H1 (cell line): ENCODE measurements at regions not wholly inside any gene's neighbourhood (a gene's known extent, or its start where the extent isn't known, plus 50 kb on each side); places are given as distances from the start of the nearest gene placed in this dataset.

Source experiments
- CTCF ChIA-PET: fragments of 300-600 bp; sonication (Branson Sonifier 250); formaldehyde crosslinking; loops from one replicate; lab custom pipeline; 2021; ENCODE audit not compliant: partially characterized antibody; lab: Charles Lee
- POLR2A ChIA-PET: fragments of 300-600 bp; sonication (Branson Sonifier 250); formaldehyde crosslinking; loops from one replicate; lab custom pipeline; 2021; ENCODE audit warnings: inconsistent platforms; ENCODE audit not compliant: partially characterized antibody; lab: Charles Lee
- DNase-seq, 2 experiments: peaks; one replicate each; pipeline versions ENCODE4 v3.0.0 to v3.0.0-alpha.2; 2010 to 2022; ENCODE audit warnings: low spot score in 2 of 2, low read depth in 1 of 2, mixed read lengths in 1 of 2
- FAIRE-seq: peaks from 2 replicates; lab custom pipeline; 2011; peaks lifted over from hg19 to GRCh38; lab: Jason Lieb, UNC
- H2AFZ ChIP-seq: 2 replicates; pipeline ENCODE4 v1.8.1; 2012; ENCODE audit warnings: low read length, inconsistent platforms
- H2AK5ac ChIP-seq: 2 replicates; pipeline ENCODE4 v1.6.1; 2013; ENCODE audit warnings: low read depth, low read length
- H2BK120ac ChIP-seq: replicated peaks from 2 replicates; pipeline ENCODE3; 2013; ENCODE audit warnings: low read depth, low read length, inconsistent platforms
- H2BK12ac ChIP-seq: 2 replicates; pipeline ENCODE4 v1.6.1; 2013; ENCODE audit warnings: low read depth, low read length
- H2BK15ac ChIP-seq: 2 replicates; pipeline ENCODE4 v1.6.1; 2013; ENCODE audit warnings: low read length
- H2BK20ac ChIP-seq: 2 replicates; pipeline ENCODE4 v1.6.1; 2013; ENCODE audit warnings: low read length
- H2BK5ac ChIP-seq: 2 replicates; pipeline ENCODE4 v1.6.1; 2013; ENCODE audit warnings: low read depth, low read length
- H3K14ac ChIP-seq: 2 replicates; pipeline ENCODE4 v1.6.1; 2013; ENCODE audit warnings: inconsistent platforms; ENCODE audit not compliant: insufficient read length
- H3K18ac ChIP-seq: 2 replicates; pipeline ENCODE4 v1.6.1; 2013; ENCODE audit warnings: low read length; ENCODE audit errors: extremely low read depth
- H3K23ac ChIP-seq: 2 replicates; pipeline ENCODE4 v1.6.1; 2013; ENCODE audit warnings: inconsistent platforms; ENCODE audit not compliant: insufficient read length
- H3K23me2 ChIP-seq: 2 replicates; pipeline ENCODE4 v1.6.1; 2013; ENCODE audit warnings: low read depth, low read length
- H3K27ac ChIP-seq: 2 replicates; pipeline ENCODE4 v1.6.1; 2011; ENCODE audit warnings: low read depth, low read length, inconsistent platforms
- H3K27me3 ChIP-seq, 4 experiments: replicated peaks in 1 of 4; 1 replicate in 1 of 4; 2 replicates in 3 of 4; pipeline versions ENCODE4 v1.6.1 to v1.8.1; 2011 to 2013; ENCODE audit warnings: low read length in 3 of 4, mild to moderate bottlenecking in 3 of 4, inconsistent platforms in 2 of 4, mixed read lengths in 2 of 4, moderate library complexity in 1 of 4; ENCODE audit not compliant: control insufficient read depth in 3 of 4, insufficient read depth in 3 of 4; ENCODE audit errors: extremely low read depth in 1 of 4
- H3K36me3 ChIP-seq, 4 experiments: 2 replicates each; pipeline versions ENCODE4 v1.6.1 to v1.8.1; 2011 to 2013; ENCODE audit warnings: mild to moderate bottlenecking in 4 of 4, low read length in 3 of 4, moderate library complexity in 2 of 4, control low read depth in 1 of 4, inconsistent platforms in 1 of 4; ENCODE audit not compliant: insufficient read depth in 4 of 4, control insufficient read depth in 2 of 4
- H3K4ac ChIP-seq: replicated peaks from 2 replicates; pipeline ENCODE3; 2013; ENCODE audit warnings: low read length, low read depth, mixed read lengths, inconsistent platforms; ENCODE audit not compliant: insufficient read length
- H3K4me1 ChIP-seq, 4 experiments: replicated peaks in 1 of 4; 1 replicate in 1 of 4; 2 replicates in 3 of 4; pipeline versions ENCODE4 v1.6.1 to v1.8.1; 2011 to 2013; ENCODE audit warnings: low read length in 3 of 4, inconsistent platforms in 2 of 4, mixed read lengths in 1 of 4; ENCODE audit not compliant: insufficient read depth in 4 of 4, control insufficient read depth in 3 of 4
- H3K4me2 ChIP-seq, 2 experiments: 2 replicates each; pipeline versions ENCODE4 v1.6.1 to v1.8.1; 2011 to 2013; ENCODE audit warnings: low read depth in 2 of 2, low read length in 2 of 2, control low read depth in 1 of 2, inconsistent platforms in 1 of 2, mild to moderate bottlenecking in 1 of 2; ENCODE audit not compliant: insufficient read depth in 1 of 2
- H3K4me3 ChIP-seq, 4 experiments: fragments of 200-600, 300-600 bp in 1 of 4; sonication (generic), shearing (Covaris generic), sonication (Bioruptor Twin) in 1 of 4; 2 replicates each; pipeline versions ENCODE4 v1.5.1 to v1.8.1; 2011 to 2016; ENCODE audit warnings: low read length in 4 of 4, low read depth in 3 of 4, control low read depth in 2 of 4, inconsistent platforms in 2 of 4, mild to moderate bottlenecking in 2 of 4, mixed read lengths in 1 of 4, moderate library complexity in 1 of 4; ENCODE audit not compliant: insufficient read depth in 2 of 4; ENCODE audit errors: extremely low read depth in 1 of 4
- H3K56ac ChIP-seq: replicated peaks from 2 replicates; pipeline ENCODE3; 2013; ENCODE audit warnings: low read depth, mild to moderate bottlenecking, mixed read lengths, low read length, inconsistent platforms; ENCODE audit not compliant: insufficient read length
- H3K79me1 ChIP-seq: 2 replicates; pipeline ENCODE4 v1.6.1; 2013; ENCODE audit warnings: low read depth, low read length, control low read depth
- H3K79me2 ChIP-seq, 2 experiments: 2 replicates each; pipeline versions ENCODE4 v1.6.1 to v1.8.1; 2012 to 2013; ENCODE audit warnings: low read length in 2 of 2, mild to moderate bottlenecking in 2 of 2, inconsistent platforms in 1 of 2; ENCODE audit not compliant: insufficient read depth in 2 of 2, control insufficient read depth in 1 of 2
- H3K9ac ChIP-seq, 4 experiments: replicated peaks in 1 of 4; 1 replicate in 1 of 4; 2 replicates in 3 of 4; pipeline versions ENCODE4 v1.6.1 to v1.8.1; 2011 to 2013; ENCODE audit warnings: low read depth in 3 of 4, low read length in 3 of 4, control low read depth in 2 of 4, mild to moderate bottlenecking in 2 of 4, moderate library complexity in 2 of 4, inconsistent platforms in 1 of 4; ENCODE audit errors: extremely low read depth in 1 of 4
- H3K9me3 ChIP-seq, 2 experiments: 2 replicates each; pipeline versions ENCODE4 v1.6.1 to v1.8.1; 2012 to 2013; ENCODE audit warnings: mild to moderate bottlenecking in 2 of 2, moderate library complexity in 2 of 2, control low read depth in 1 of 2, inconsistent platforms in 1 of 2, low read depth in 1 of 2, low read length in 1 of 2, mixed read lengths in 1 of 2; ENCODE audit not compliant: insufficient read depth in 2 of 2
- H4K20me1 ChIP-seq, 2 experiments: replicated peaks in 1 of 2; 2 replicates each; pipeline versions ENCODE3 to v1.8.1; 2011 to 2013; ENCODE audit warnings: inconsistent platforms in 2 of 2, low read length in 2 of 2, mild to moderate bottlenecking in 1 of 2; ENCODE audit not compliant: insufficient read depth in 2 of 2, control insufficient read depth in 1 of 2
- H4K5ac ChIP-seq: 2 replicates; pipeline ENCODE4 v1.6.1; 2013; ENCODE audit warnings: low read length, low read depth, mixed read lengths, inconsistent platforms; ENCODE audit not compliant: insufficient read length
- H4K8ac ChIP-seq: 2 replicates; pipeline ENCODE4 v1.8.0; 2013; ENCODE audit warnings: mild to moderate bottlenecking, moderate library complexity, low read length, inconsistent platforms; ENCODE audit not compliant: insufficient read depth; ENCODE audit errors: extremely low read depth
- H4K91ac ChIP-seq: replicated peaks from 2 replicates; pipeline ENCODE3; 2013; ENCODE audit warnings: low read length, mixed read lengths, inconsistent platforms; ENCODE audit not compliant: insufficient read length
- BCL11A ChIP-seq, 2 experiments: IDR thresholded peaks; one replicate each; pipeline ENCODE4 v1.6.1; 2011; ENCODE audit warnings: low read depth in 2 of 2, low read length in 2 of 2, mild to moderate bottlenecking in 2 of 2
- BRCA1 ChIP-seq: IDR thresholded peaks from 2 replicates; pipeline ENCODE4 v1.6.1; 2012; ENCODE audit warnings: low read depth, low read length, improper control_type of control experiment
- CBX5 ChIP-seq: fragments of 300-800, 300-1000 bp; sonication (generic); IDR thresholded peaks from 2 replicates; pipeline ENCODE4 v1.7.1; 2016; ENCODE audit warnings: antibody characterized with exemption, low read length, low read depth
- CBX8 ChIP-seq: fragments of 300-800, 300-1000 bp; sonication (generic); IDR thresholded peaks from 2 replicates; pipeline ENCODE4 v1.7.1; 2016; ENCODE audit warnings: low read depth, low read length, borderline replicate concordance
- HDAC2 ChIP-seq, 2 experiments: fragments of 300-600 bp in 1 of 2; sonication (generic) in 1 of 2; IDR thresholded peaks; 2 replicates each; pipeline ENCODE4 v1.6.1; 2011 to 2012; ENCODE audit warnings: low read depth in 2 of 2, low read length in 2 of 2, mild to moderate bottlenecking in 2 of 2, moderate library complexity in 2 of 2, borderline replicate concordance in 1 of 2, inconsistent platforms in 1 of 2
- TAF7 ChIP-seq: optimal IDR thresholded peaks from 2 replicates; pipeline ENCODE3; 2011; ENCODE audit warnings: low read depth, mild to moderate bottlenecking, inconsistent platforms, low read length, moderate library complexity, borderline replicate concordance
- WGBS, 2 experiments: shearing (Covaris generic) in 1 of 2; methylation state at CpG; one replicate each; pipeline versions ENCODE4 v1.1.6 to v1.1.7; 2013 to 2015; ENCODE audit warnings: low lambda C conversion rate in 2 of 2, mixed read lengths in 2 of 2, inconsistent platforms in 1 of 2, low coverage in 1 of 2, missing lambda C conversion rate in 1 of 2; ENCODE audit not compliant: insufficient replicate concordance in 2 of 2, insufficient coverage in 1 of 2, insufficient read length in 1 of 2; ENCODE audit errors: extremely low coverage in 1 of 2, missing lambda C conversion rate in 1 of 2; 5-methylcytosine and 5-hydroxymethylcytosine counted together

DNA sequence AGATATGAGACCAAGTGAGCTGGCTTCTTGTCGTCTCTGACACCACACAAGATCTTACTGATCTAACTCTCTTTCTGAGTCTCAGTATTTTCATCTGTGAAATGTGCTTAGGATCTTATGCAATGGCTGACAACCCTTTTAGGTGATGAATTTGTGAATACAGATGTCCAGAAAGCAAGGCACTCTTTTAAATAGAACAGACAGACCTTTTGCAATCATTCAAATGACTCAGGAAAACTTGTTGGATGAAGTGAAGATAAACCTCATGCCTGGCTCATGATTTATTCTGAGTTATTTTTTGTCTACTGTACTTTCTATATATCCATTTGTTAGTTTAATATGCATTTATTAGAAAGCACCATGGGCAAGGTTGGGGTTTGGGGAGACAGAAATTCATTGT lies 411.3 kb downstream of the PTPRU start:
- Histone ChIP-seq H3K4me2 (no peak overlapping the region), H4K8ac (no peak overlapping the region), H3K14ac (no peak overlapping the region), H3K27ac (no peak overlapping the region), H4K5ac (no peak overlapping the region), H2AK5ac (no peak overlapping the region), H3K36me3 (no peaks in the 10 kb centered on the region), H2BK20ac (no peak overlapping the region), H3K9ac (no peak overlapping the region), H3K27me3 (no peaks in the 10 kb centered on the region), H3K9me3 (no peaks in the 10 kb centered on the region), H2BK5ac (no peak overlapping the region), H3K4ac (no peak overlapping the region), H3K23me2 (no peaks in the 10 kb centered on the region), H2AFZ (no peak overlapping the region), H3K79me1 (no peaks in the 10 kb centered on the region), H2BK12ac (no peak overlapping the region), H4K91ac (no peak overlapping the region), H2BK15ac (no peak overlapping the region), H3K18ac (no peak overlapping the region), H2BK120ac (no peak overlapping the region), H4K20me1 (no peaks in the 10 kb centered on the region), H3K79me2 (no peaks in the 10 kb centered on the region), H3K56ac (no peak overlapping the region), H3K4me3 (no peak overlapping the region), H3K23ac (no peak overlapping the region), H3K4me1 (no peaks in the 10 kb centered on the region)
- ChIA-PET CTCF (interaction anchor here (0.8 to 1.6 kb wide), 2 partner anchors 8 to 11 kb away, joined by 3 read pairs; no protein-coding TSS in a partner anchor), POLR2A (no interaction called here)
- FAIRE-seq (no peak), DNase-seq (no peak)
- WGBS, 2 experiments, result 100% methylated on average over 1 of the region's 1 CpG; no CpG with 5 or more reads in 1 of the 2 experiments
- TF ChIP-seq BRCA1 (no peak), TAF7 (no peak), CBX5 (no peak), BCL11A (IDR thresholded peaks at IDR 0.05; ENCODE audit: low read depth in 2 of 2, low read length in 2 of 2) (no peak), CBX8 (no peak), HDAC2 (IDR thresholded peaks at IDR 0.05; ENCODE audit: borderline replicate concordance in 1 of 2, low read depth in 2 of 2, low read length in 2 of 2) (no peak)
